Bronchial epithelial cell (primary cell): ENCODE measurements at regions not wholly inside any gene's neighbourhood (a gene's known extent, or its start where the extent isn't known, plus 50 kb on each side); places are given as distances from the start of the nearest gene placed in this dataset.

ENCODE experiments used
- DNase-seq: peaks from one replicate; pipeline ENCODE4 v3.0.0-alpha.2; 2010; ENCODE audit warnings: low read depth
- FAIRE-seq: peaks from 2 replicates; lab custom pipeline; 2011; peaks lifted over from hg19 to GRCh38; lab: Jason Lieb, UNC
- H3K27me3 ChIP-seq: 2 replicates; pipeline ENCODE4 v1.5.1; 2011; ENCODE audit warnings: low read length; ENCODE audit not compliant: control insufficient read depth, insufficient read depth
- H3K36me3 ChIP-seq: 2 replicates; pipeline ENCODE4 v1.5.1; 2011; ENCODE audit warnings: low read length; ENCODE audit not compliant: control insufficient read depth, insufficient read depth
- H3K4me3 ChIP-seq: 2 replicates; pipeline ENCODE4 v1.5.1; 2011; ENCODE audit warnings: mild to moderate bottlenecking, low read depth, low read length, control low read depth
- TF ChIP-seq, protein P1 (sequence below): IDR thresholded peaks from 2 replicates; pipeline ENCODE4 v1.5.1; 2011; ENCODE audit warnings: mild to moderate bottlenecking, moderate library complexity, low read length, control low read depth, inconsistent platforms; ENCODE audit not compliant: insufficient read depth, severe bottlenecking

DNA sequence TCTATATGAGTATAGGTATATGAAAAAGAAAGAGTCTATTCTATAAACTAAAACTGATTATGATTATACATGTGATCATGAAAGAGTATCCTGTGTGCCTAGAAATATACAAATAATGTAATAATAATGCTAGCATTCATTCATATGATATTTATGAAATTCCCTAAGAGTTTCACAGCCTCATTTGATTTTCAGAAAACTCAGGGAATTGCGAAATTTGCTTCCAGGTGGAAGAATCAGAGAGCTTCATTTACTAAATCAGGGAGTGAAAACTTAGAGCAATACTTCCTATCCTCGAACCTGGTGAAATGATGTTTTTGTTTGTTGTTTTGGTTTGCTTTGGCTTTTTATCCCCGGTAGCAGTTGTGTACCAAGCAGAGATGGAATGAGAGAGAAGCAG, 1105.7 kb upstream of the SLIT2 start:
- no peaks in the 10 kb centered on the region for H3K27me3 ChIP-seq
- TF ChIP-seq, protein P1, sequence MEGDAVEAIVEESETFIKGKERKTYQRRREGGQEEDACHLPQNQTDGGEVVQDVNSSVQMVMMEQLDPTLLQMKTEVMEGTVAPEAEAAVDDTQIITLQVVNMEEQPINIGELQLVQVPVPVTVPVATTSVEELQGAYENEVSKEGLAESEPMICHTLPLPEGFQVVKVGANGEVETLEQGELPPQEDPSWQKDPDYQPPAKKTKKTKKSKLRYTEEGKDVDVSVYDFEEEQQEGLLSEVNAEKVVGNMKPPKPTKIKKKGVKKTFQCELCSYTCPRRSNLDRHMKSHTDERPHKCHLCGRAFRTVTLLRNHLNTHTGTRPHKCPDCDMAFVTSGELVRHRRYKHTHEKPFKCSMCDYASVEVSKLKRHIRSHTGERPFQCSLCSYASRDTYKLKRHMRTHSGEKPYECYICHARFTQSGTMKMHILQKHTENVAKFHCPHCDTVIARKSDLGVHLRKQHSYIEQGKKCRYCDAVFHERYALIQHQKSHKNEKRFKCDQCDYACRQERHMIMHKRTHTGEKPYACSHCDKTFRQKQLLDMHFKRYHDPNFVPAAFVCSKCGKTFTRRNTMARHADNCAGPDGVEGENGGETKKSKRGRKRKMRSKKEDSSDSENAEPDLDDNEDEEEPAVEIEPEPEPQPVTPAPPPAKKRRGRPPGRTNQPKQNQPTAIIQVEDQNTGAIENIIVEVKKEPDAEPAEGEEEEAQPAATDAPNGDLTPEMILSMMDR, result no peak
- DNase-seq (no peak), FAIRE-seq (no peak)
- H3K36me3 ChIP-seq, result no peaks in the 10 kb centered on the region
- no peak overlapping the region for H3K4me3 ChIP-seq

DNA sequence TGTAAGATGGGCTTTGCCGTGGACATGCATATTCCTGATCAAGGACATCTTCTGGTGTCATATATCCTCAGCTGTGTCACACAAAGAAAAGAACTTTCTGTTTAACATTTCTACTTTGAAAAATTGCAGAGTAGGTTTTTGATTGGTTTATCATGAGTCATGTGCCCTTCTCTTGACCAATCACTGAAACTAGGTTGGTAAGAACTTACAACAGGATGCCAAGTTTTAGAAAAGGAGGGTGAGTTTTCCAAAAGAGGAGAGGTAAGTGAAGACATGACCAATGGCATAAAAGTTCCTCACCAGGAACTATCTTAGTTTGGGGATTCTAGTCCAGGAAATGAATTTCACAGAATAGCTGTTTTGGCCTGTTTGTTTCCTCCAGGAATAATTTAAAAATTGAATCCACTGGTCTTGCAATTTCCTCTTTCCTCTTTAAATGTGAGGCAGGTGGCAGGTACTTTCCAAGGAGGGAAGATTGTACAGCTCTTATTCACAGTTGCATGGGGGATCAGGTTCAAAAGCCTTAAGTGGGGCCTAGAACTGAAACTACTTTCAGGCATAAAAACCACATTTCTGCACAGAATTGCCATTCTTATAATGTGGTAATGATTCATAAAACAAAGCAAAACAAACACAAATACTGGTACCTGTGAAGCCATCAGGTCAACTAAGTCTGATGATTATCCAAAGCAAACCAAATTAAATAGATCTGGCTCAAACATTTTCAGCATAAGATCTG, 1114.5 kb upstream of the LCORL start:
- DNase-seq (no peak), FAIRE-seq (no peak)
- no peaks in the 10 kb centered on the region for H3K27me3 ChIP-seq
- no peak overlapping the region for H3K4me3 ChIP-seq
- H3K36me3 ChIP-seq, result no peaks in the 10 kb centered on the region
- TF ChIP-seq, protein P1, result no peak

DNA sequence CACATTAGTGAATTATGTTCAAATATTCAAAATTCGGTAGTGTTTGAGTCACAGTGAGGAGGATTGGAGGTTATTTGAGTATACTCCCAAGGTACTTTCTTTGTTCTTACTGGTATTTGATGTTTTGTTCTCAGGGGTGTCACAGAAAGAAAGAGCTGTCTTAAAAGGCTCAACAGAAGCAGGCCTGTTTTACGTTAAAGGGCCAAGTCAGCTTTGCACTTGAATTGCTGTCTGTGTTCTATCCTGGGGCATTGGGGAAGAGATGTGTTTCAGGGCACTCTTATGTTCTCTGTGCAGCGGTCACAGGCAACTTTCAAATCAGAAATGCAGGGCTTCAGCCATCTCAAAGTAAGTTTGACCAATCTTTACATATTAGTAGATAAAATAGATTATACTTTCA, 1113.1 kb upstream of the LCORL start:
- DNase-seq (no peak), FAIRE-seq (no peak)
- H3K4me3 ChIP-seq, result no peak overlapping the region
- no peaks in the 10 kb centered on the region for H3K27me3 ChIP-seq
- TF ChIP-seq, protein P1, result no peak
- H3K36me3 ChIP-seq, result no peaks in the 10 kb centered on the region

DNA sequence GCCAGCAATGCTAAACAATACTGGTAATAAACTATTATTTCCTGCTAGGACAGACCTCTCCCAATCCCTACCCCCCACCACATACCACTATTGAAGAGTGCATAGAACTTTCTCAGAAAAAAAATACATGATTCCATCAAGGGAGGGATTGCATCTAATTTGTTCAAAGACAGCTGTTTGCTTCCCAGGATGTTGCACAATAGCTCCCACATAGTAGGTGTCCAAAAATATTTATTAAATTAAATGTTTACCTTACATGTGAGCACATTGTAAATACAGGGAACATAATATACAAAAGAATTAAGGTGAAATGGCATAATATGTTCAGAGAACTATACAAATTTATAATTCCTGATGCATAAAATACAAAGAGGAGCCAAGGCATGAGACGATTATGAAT, 1111.8 kb upstream of the LCORL start:
- Histone ChIP-seq H3K27me3 (no peaks in the 10 kb centered on the region), H3K4me3 (no peak overlapping the region), H3K36me3 (no peaks in the 10 kb centered on the region)
- FAIRE-seq, result no peak
- TF ChIP-seq, protein P1, result no peak
- no peak for DNase-seq

DNA sequence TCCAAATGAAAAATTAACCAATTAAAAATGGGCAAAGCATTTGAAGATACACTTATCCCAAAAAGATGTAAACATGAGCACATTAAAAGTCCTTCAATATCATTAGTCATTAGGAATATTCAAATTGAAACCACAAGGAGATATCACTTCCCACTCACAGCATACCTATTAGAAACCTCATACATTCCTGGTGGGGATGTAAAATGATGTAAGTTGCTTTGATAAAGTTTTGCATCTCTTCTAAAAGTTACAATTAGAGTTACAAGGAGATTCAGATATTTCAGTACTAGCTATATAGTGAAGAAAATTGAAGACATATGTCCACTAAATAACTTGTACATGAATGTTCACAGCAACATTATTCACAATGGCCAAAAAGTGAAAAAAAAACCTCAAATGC, 1109.3 kb upstream of the LCORL start:
- TF ChIP-seq, protein P1, result no peak
- H3K27me3 ChIP-seq, result no peaks in the 10 kb centered on the region
- peak; percentile 29 for DNase-seq
- no peaks in the 10 kb centered on the region for H3K36me3 ChIP-seq
- FAIRE-seq, result no peak
- H3K4me3 ChIP-seq, result no peak overlapping the region

DNA sequence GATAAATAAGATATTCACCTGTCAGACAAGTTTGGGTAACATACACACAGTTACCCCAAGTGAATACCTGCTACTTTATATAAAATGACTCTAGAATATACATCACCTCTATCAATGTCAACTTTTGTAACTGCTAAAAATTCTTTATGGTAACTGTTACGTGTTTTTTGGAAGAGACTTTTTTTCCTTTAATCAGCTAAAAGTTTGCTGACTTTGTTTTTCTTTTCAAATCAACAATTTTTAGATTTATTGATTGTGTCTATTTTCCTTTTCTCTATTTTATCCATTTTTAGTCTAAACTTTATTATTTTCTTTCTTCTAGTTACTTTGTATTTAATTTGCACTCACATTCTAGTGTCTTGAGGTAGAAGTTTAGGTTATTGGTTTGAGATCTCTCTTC, 1106.6 kb upstream of the LCORL start:
- H3K27me3 ChIP-seq, result no peaks in the 10 kb centered on the region
- DNase-seq (no peak), FAIRE-seq (no peak)
- TF ChIP-seq, protein P1, result no peak
- H3K4me3 ChIP-seq, result no peak overlapping the region
- no peaks in the 10 kb centered on the region for H3K36me3 ChIP-seq
